B cell (primary cell): ENCODE measurements at regions not wholly inside any gene's neighbourhood (a gene's known extent, or its start where the extent isn't known, plus 50 kb on each side); places are given as distances from the start of the nearest gene placed in this dataset.

Experiments
- ATAC-seq: fragments of 200-7000 bp; cut with Tn5 transposase; one replicate; pipeline ENCODE4 v1.10.0; 2021; ENCODE audit warnings: low read depth, mild to moderate bottlenecking, moderate number of reproducible peaks, moderate library complexity
- CTCF ChIA-PET: fragments of 350-600 bp; sonication (Branson Sonifier 250); formaldehyde crosslinking; loops from one replicate; lab custom pipeline; 2021; ENCODE audit warnings: antibody characterized with exemption, inconsistent platforms; lab: Charles Lee
- POLR2A ChIA-PET: fragments of 350-600 bp; sonication (Branson Sonifier 250); formaldehyde crosslinking; loops from one replicate; lab custom pipeline; 2021; ENCODE audit warnings: antibody characterized with exemption; lab: Charles Lee
- DNase-seq: peaks from one replicate; pipeline ENCODE4 v3.0.0; 2013
- H2AFZ ChIP-seq: 2 replicates; pipeline ENCODE4 v1.6.1; 2012; ENCODE audit warnings: mild to moderate bottlenecking, low read depth, low read length; ENCODE audit not compliant: insufficient read depth, poor library complexity, severe bottlenecking
- H3K27ac ChIP-seq, 2 donors: 1 replicate in 1 of 2; 2 replicates in 1 of 2; pipeline ENCODE4 v1.5.1; 2012 to 2013; ENCODE audit warnings: low read length in 2 of 2, mild to moderate bottlenecking in 2 of 2, moderate library complexity in 1 of 2
- H3K27me3 ChIP-seq, 4 experiments: fragments of 200-600 bp in 1 of 4; sonication (generic) in 1 of 4; replicated peaks in 1 of 4; 1 replicate in 2 of 4; 2 replicates in 2 of 4; pipeline versions ENCODE4 v1.6.1 to v1.7.0; 2013 to 2016; ENCODE audit warnings: low read length in 3 of 4, mild to moderate bottlenecking in 2 of 4, mixed read lengths in 1 of 4, moderate library complexity in 1 of 4; ENCODE audit not compliant: insufficient read depth in 4 of 4, control insufficient read depth in 3 of 4; ENCODE audit errors: control extremely low read depth in 1 of 4
- H3K36me3 ChIP-seq, 2 experiments: replicated peaks in 1 of 2; 1 replicate in 1 of 2; 2 replicates in 1 of 2; pipeline versions ENCODE4 v1.6.1 to v1.7.1; 2013; ENCODE audit warnings: low read length in 1 of 2; ENCODE audit not compliant: insufficient read depth in 2 of 2, control insufficient read depth in 1 of 2; ENCODE audit errors: control extremely low read depth in 1 of 2, extremely low read depth in 1 of 2
- H3K4me1 ChIP-seq, 2 donors: fragments of 200-600 bp in 1 of 2; sonication (generic) in 1 of 2; 1 replicate in 1 of 2; 2 replicates in 1 of 2; pipeline versions ENCODE4 v1.5.1 to v1.6.1; 2013 to 2017; ENCODE audit warnings: low read length in 2 of 2; ENCODE audit not compliant: control insufficient read depth in 2 of 2, insufficient read depth in 2 of 2
- H3K4me2 ChIP-seq: replicated peaks from 2 replicates; pipeline ENCODE3; 2012; ENCODE audit warnings: mild to moderate bottlenecking, low read depth, low read length; ENCODE audit not compliant: poor library complexity, severe bottlenecking
- H3K4me3 ChIP-seq, 5 experiments: fragments of 200-600 bp in 1 of 5; sonication (generic) in 1 of 5; 1 replicate in 3 of 5; 2 replicates in 2 of 5; pipeline versions ENCODE4 v1.5.1 to v1.7.0; 2011 to 2016; ENCODE audit warnings: low read length in 4 of 5, mild to moderate bottlenecking in 4 of 5, low read depth in 2 of 5, control low read depth in 1 of 5, moderate library complexity in 1 of 5; ENCODE audit not compliant: insufficient read depth in 1 of 5; ENCODE audit errors: control extremely low read depth in 1 of 5, extremely low read depth in 1 of 5
- H3K79me2 ChIP-seq: fragments of 200-600 bp; sonication (generic); one replicate; pipeline ENCODE4 v1.6.0; 2016; ENCODE audit warnings: low read length; ENCODE audit not compliant: control insufficient read depth, insufficient read depth
- H3K9ac ChIP-seq: fragments of 200-600 bp; sonication (generic); 2 replicates; pipeline ENCODE4 v1.6.1; 2017; ENCODE audit warnings: mild to moderate bottlenecking, low read length, moderate library complexity
- H3K9me3 ChIP-seq, 3 donors: one replicate each; pipeline versions ENCODE4 v1.6.1 to v1.7.1; 2013; ENCODE audit warnings: low read length in 2 of 3; ENCODE audit not compliant: control insufficient read depth in 2 of 3, insufficient read depth in 1 of 3; ENCODE audit errors: control extremely low read depth in 1 of 3
- H4K20me1 ChIP-seq: 2 replicates; pipeline ENCODE4 v1.6.0; 2012; ENCODE audit warnings: mild to moderate bottlenecking, low read length; ENCODE audit not compliant: insufficient read depth, control insufficient read depth, poor library complexity, severe bottlenecking
- H3K27ac Mint-ChIP-seq: one replicate; pipeline ENCODE4 v1.8.0; 2021; ENCODE audit warnings: mixed read lengths
- H3K27me3 Mint-ChIP-seq: one replicate; pipeline ENCODE4 v1.8.0; 2021; ENCODE audit warnings: mixed read lengths
- H3K4me1 Mint-ChIP-seq: one replicate; pipeline ENCODE4 v1.8.0; 2021; ENCODE audit warnings: mixed read lengths
- H3K4me3 Mint-ChIP-seq: one replicate; pipeline ENCODE4 v1.8.0; 2021; ENCODE audit warnings: mixed read lengths
- H3K9me3 Mint-ChIP-seq: one replicate; pipeline ENCODE4 v1.8.0; 2022; ENCODE audit warnings: mixed read lengths; ENCODE audit not compliant: insufficient read depth
- CTCF ChIP-seq: fragments of 200-600 bp; IDR thresholded peaks from one replicate; pipeline ENCODE4 v1.8.0; 2022; ENCODE audit warnings: antibody characterized with exemption, mild to moderate bottlenecking
- EZH2 ChIP-seq: IDR thresholded peaks from 2 replicates; pipeline ENCODE4 v1.6.1; 2012; ENCODE audit warnings: borderline replicate concordance, low read depth, mild to moderate bottlenecking, moderate library complexity, low read length; ENCODE audit not compliant: insufficient read depth, poor library complexity, severe bottlenecking
- WGBS: methylation state at CpG from one replicate; pipeline ENCODE4 v1.1.5; 2013; ENCODE audit warnings: missing lambda C conversion rate; ENCODE audit not compliant: insufficient coverage; 5-methylcytosine and 5-hydroxymethylcytosine counted together
- intact Hi-C: fragments of 100-400 bp; cut with micrococcal nuclease; formaldehyde crosslinking; loops from one replicate; pipeline ENCODE4 v1.10.0; 2022

GRCh38 chr13:66222926-66223325 is 1007.2 kb downstream of the PCDH9 start:
- H3K79me2 ChIP-seq = no peaks in the 10 kb centered on the region
- POLR2A ChIA-PET = no interaction called here
- Mint-ChIP-seq H3K27me3 (no peaks in the 10 kb centered on the region), H3K9me3 (no peaks in the 10 kb centered on the region), H3K27ac (no peak overlapping the region), H3K4me3 (no peak overlapping the region), H3K4me1 (no peaks in the 10 kb centered on the region)
- peaks cover 0 to 2% (median 0%) of the 10 kb centered on the region in 4 experiments for H3K27me3 ChIP-seq
- TF ChIP-seq EZH2 (no peak), CTCF (no peak)
- H3K4me3 ChIP-seq = no peak overlapping the region
- no peak overlapping the region for H3K27ac ChIP-seq
- CTCF ChIA-PET = no interaction called here
- no peak for ATAC-seq
- no peaks in the 10 kb centered on the region for H4K20me1 ChIP-seq
- no peaks in the 10 kb centered on the region for H3K36me3 ChIP-seq
- no CpG with 5 or more reads among the region's 4 CpGs for WGBS
- no peaks in the 10 kb centered on the region for H3K4me1 ChIP-seq
- no peak overlapping the region for H2AFZ ChIP-seq
- no peak for DNase-seq
- no peak overlapping the region for H3K9ac ChIP-seq
- no peak overlapping the region for H3K4me2 ChIP-seq
- no peaks in the 10 kb centered on the region for H3K9me3 ChIP-seq
- intact Hi-C loops = no loop called here

GRCh38 chr13:66222127-66222526 is 1008.0 kb downstream of the PCDH9 start:
- H3K9me3 ChIP-seq = no peaks in the 10 kb centered on the region
- no peaks in the 10 kb centered on the region for H3K9me3 Mint-ChIP-seq
- H4K20me1 ChIP-seq = no peaks in the 10 kb centered on the region
- ChIA-PET POLR2A (no interaction called here), CTCF (no interaction called here)
- ATAC-seq (no peak), DNase-seq (no peak)
- peaks cover 0 to 2% (median 0%) of the 10 kb centered on the region in 4 experiments for H3K27me3 ChIP-seq
- no peaks in the 10 kb centered on the region for H3K27me3 Mint-ChIP-seq
- no peak overlapping the region for H3K4me3 ChIP-seq
- H3K27ac Mint-ChIP-seq = no peak overlapping the region
- WGBS = no CpG with 5 or more reads among the region's 4 CpGs
- H3K4me1 Mint-ChIP-seq = no peaks in the 10 kb centered on the region
- H2AFZ ChIP-seq = no peak overlapping the region
- no peak overlapping the region for H3K4me3 Mint-ChIP-seq
- H3K4me2 ChIP-seq = no peak overlapping the region
- no peak overlapping the region for H3K9ac ChIP-seq
- no peaks in the 10 kb centered on the region for H3K36me3 ChIP-seq
- no peaks in the 10 kb centered on the region for H3K79me2 ChIP-seq
- intact Hi-C loops = no loop called here
- TF ChIP-seq EZH2 (no peak), CTCF (no peak)
- no peak overlapping the region for H3K27ac ChIP-seq
- no peaks in the 10 kb centered on the region for H3K4me1 ChIP-seq
